ENCODE measurements at regions not wholly inside any gene's neighbourhood (a gene's known extent, or its start where the extent isn't known, plus 50 kb on each side); places are given as distances from the start of the nearest gene placed in this dataset.
A peak's percentile ranks its signal among the peaks of the same experiment; 100 is the strongest.
"Not testable (repeated sequence)": the region's sequence is repeated elsewhere in the genome, so short reads cannot be mapped to it uniquely, and the experiment has no call there.

- not testable (repeated sequence) for H3K27ac ChIP-seq; H3K4me3 ChIP-seq (ENCODE audit: low read depth, low read length); H3K27me3 ChIP-seq (ENCODE audit: insufficient read depth, low read depth, severe bottlenecking); H3K36me3 ChIP-seq; DNase-seq; H3K9me3 ChIP-seq (ENCODE audit: severe bottlenecking)
Observed at GRCh38 chrX:115840729-115841409, 279.9 kb downstream of the PLS3 start.

GRCh38 chrX:115850986-115851385, 290.0 kb downstream of the PLS3 start:
- not testable (repeated sequence) for H3K9me3 ChIP-seq (ENCODE audit: severe bottlenecking); H3K27me3 ChIP-seq (ENCODE audit: insufficient read depth, low read depth, severe bottlenecking); DNase-seq; H3K4me3 ChIP-seq (ENCODE audit: low read depth, low read length); H3K36me3 ChIP-seq; H3K27ac ChIP-seq

GRCh38 chrX:115853260-115853659, 292.3 kb downstream of the PLS3 start:
- not testable (repeated sequence) for H3K4me3 ChIP-seq (ENCODE audit: low read depth, low read length); DNase-seq; H3K27me3 ChIP-seq (ENCODE audit: insufficient read depth, low read depth, severe bottlenecking); H3K36me3 ChIP-seq; H3K27ac ChIP-seq; H3K9me3 ChIP-seq (ENCODE audit: severe bottlenecking)

- not testable (repeated sequence) for H3K4me3 ChIP-seq (ENCODE audit: low read depth, low read length); H3K36me3 ChIP-seq; H3K27ac ChIP-seq; H3K9me3 ChIP-seq (ENCODE audit: severe bottlenecking); DNase-seq; H3K27me3 ChIP-seq (ENCODE audit: insufficient read depth, low read depth, severe bottlenecking)
Observed at GRCh38 chrX:115881170-115881569, 289.4 kb upstream of the AGTR2 start.

- H3K36me3 ChIP-seq = not testable (repeated sequence)
Observed at GRCh38 chrX:115884121-115884520, 286.4 kb upstream of the AGTR2 start.

GRCh38 chrX:115888041-115888440, 282.5 kb upstream of the AGTR2 start:
- peak overlapping the region; percentile 84 for H3K27ac ChIP-seq
- H3K36me3 ChIP-seq; H3K27me3 ChIP-seq (ENCODE audit: insufficient read depth, low read depth, severe bottlenecking): not testable (repeated sequence)

More at GRCh38 chrX:115884121-115884520, 286.4 kb upstream of the AGTR2 start:
- H3K9me3 ChIP-seq (ENCODE audit: severe bottlenecking); H3K27me3 ChIP-seq (ENCODE audit: insufficient read depth, low read depth, severe bottlenecking); DNase-seq; H3K27ac ChIP-seq; H3K4me3 ChIP-seq (ENCODE audit: low read depth, low read length): not testable (repeated sequence)

GRCh38 chrX:115888519-115888918, 282.0 kb upstream of the AGTR2 start:
- not testable (repeated sequence) for H3K4me3 ChIP-seq (ENCODE audit: low read depth, low read length)
- peak overlapping the region; percentile 81 for H3K27ac ChIP-seq

More at GRCh38 chrX:115888041-115888440, 282.5 kb upstream of the AGTR2 start:
- DNase-seq = peak; percentile 85
- H3K4me3 ChIP-seq (ENCODE audit: low read depth, low read length) = peak overlapping the region; percentile 41
- not testable (repeated sequence) for H3K9me3 ChIP-seq (ENCODE audit: severe bottlenecking)

GRCh38 chrX:115889121-115889890, 281.2 kb upstream of the AGTR2 start:
- H3K4me3 ChIP-seq (ENCODE audit: low read depth, low read length) = no peak overlapping the region
- H3K9me3 ChIP-seq (ENCODE audit: severe bottlenecking) = no peaks in the 10 kb centered on the region
- H3K27me3 ChIP-seq (ENCODE audit: insufficient read depth, low read depth, severe bottlenecking) = no peaks in the 10 kb centered on the region
- no peak for TF ChIP-seq CTCF (IDR thresholded peaks at IDR 0.05; ENCODE audit: low read depth, low read length)
- no peaks in the 10 kb centered on the region for H3K36me3 ChIP-seq
- no peak overlapping the region for H3K27ac ChIP-seq
- DNase-seq = peak; percentile 24

More at GRCh38 chrX:115888519-115888918, 282.0 kb upstream of the AGTR2 start:
- H3K9me3 ChIP-seq (ENCODE audit: severe bottlenecking); H3K27me3 ChIP-seq (ENCODE audit: insufficient read depth, low read depth, severe bottlenecking); DNase-seq; H3K36me3 ChIP-seq: not testable (repeated sequence)

GRCh38 chrX:115892056-115892708, 278.4 kb upstream of the AGTR2 start:
- peak overlapping the region; percentile 85 for H3K27ac ChIP-seq
- H3K36me3 ChIP-seq = no peaks in the 10 kb centered on the region
- DNase-seq = no peak
- H3K27me3 ChIP-seq (ENCODE audit: insufficient read depth, low read depth, severe bottlenecking) = no peaks in the 10 kb centered on the region
- H3K4me3 ChIP-seq (ENCODE audit: low read depth, low read length) = peak overlapping the region; percentile 47
- no peaks in the 10 kb centered on the region for H3K9me3 ChIP-seq (ENCODE audit: severe bottlenecking)
- no peak for TF ChIP-seq CTCF (IDR thresholded peaks at IDR 0.05; ENCODE audit: low read depth, low read length)

All from WERI-Rb-1 (cell line).